Left cardiac atrium (tissue), 4 donors: ENCODE measurements at regions not wholly inside any gene's neighbourhood (a gene's known extent, or its start where the extent isn't known, plus 50 kb on each side); places are given as distances from the start of the nearest gene placed in this dataset.
"Not testable (repeated sequence)": the region's sequence is repeated elsewhere in the genome, so short reads cannot be mapped to it uniquely, and the experiment has no call there.

ENCODE experiments used
- ATAC-seq, 2 donors: fragments of 200-7000 bp; cut with Tn5 transposase; one replicate each; pipeline ENCODE4 v1.9.1; 2020; ENCODE audit warnings: mild to moderate bottlenecking in 2 of 2, moderate library complexity in 2 of 2
- DNase-seq: peaks from one replicate; pipeline ENCODE4 v3.0.0-alpha.2; 2020
- intact Hi-C, 2 donors: fragments of 100-400 bp; cut with DNase I; formaldehyde crosslinking; loops; one replicate each; pipeline versions ENCODE4 v1.14.1 to v1.15.1; 2022 to 2023
- donor health status: DM: no; HTN: yes; CAD: no.
- donor health status: DM: no; HTN: yes; CAD: no; lungs with severe emphysema.
- donor health status: DM: yes; HTN: yes; CAD: no.
- donor health status: Dilated cardiomyopathy.

GRCh38 chr3:38967693-38967989, 84.1 kb downstream of the SCN11A start:
- intact Hi-C loops = no loop called here
- ATAC-seq (no peak), DNase-seq (no peak)

- DNase-seq (no peak), ATAC-seq (no peak)
- intact Hi-C loops = no loop called here
These were observed 84.7 kb downstream of the SCN11A start for GRCh38 chr3:38966811-38967692.

- no peak for ATAC-seq
- intact Hi-C loops = no loop called here
- DNase-seq = no peak
These were observed 87.1 kb downstream of the SCN11A start for GRCh38 chr3:38964646-38965045.

- DNase-seq (no peak), ATAC-seq (no peak)
- intact Hi-C loops = no loop called here
These were observed 87.5 kb downstream of the SCN11A start for GRCh38 chr3:38964204-38964603.

GRCh38 chr3:38960953-38961622, 90.7 kb downstream of the SCN11A start:
- peak; percentile 50 for DNase-seq
- intact Hi-C loops = no loop called here
- ATAC-seq = peak in 1 of 2 donors; percentile 79

- ATAC-seq (no peak), DNase-seq (no peak)
- intact Hi-C loops = no loop called here
These were observed 91.6 kb downstream of the SCN11A start for GRCh38 chr3:38960042-38960622.

- intact Hi-C loops = no loop called here
- DNase-seq (no peak), ATAC-seq (no peak)
These were observed 93.6 kb downstream of the SCN11A start for GRCh38 chr3:38958026-38958720.

GRCh38 chr3:38957296-38957695, 94.4 kb downstream of the SCN11A start:
- no peak for ATAC-seq
- DNase-seq = no peak
- intact Hi-C loops = no loop called here

- intact Hi-C loops = no loop called here
- DNase-seq (no peak), ATAC-seq (no peak)
These were observed 99.0 kb downstream of the SCN11A start for GRCh38 chr3:38952721-38953120.

- intact Hi-C loops, ATAC-seq, DNase-seq: not testable (repeated sequence)
These were observed 100.6 kb downstream of the SCN11A start for GRCh38 chr3:38951167-38951566.

GRCh38 chr3:38950581-38950980, 101.2 kb downstream of the SCN11A start:
- no peak for ATAC-seq
- intact Hi-C loops = no loop called here
- DNase-seq = no peak

GRCh38 chr3:38949994-38950393, 101.8 kb downstream of the SCN11A start:
- DNase-seq (no peak), ATAC-seq (no peak)
- intact Hi-C loops = no loop called here

GRCh38 chr3:38940394-38940793, 111.3 kb downstream of the SCN11A start:
- DNase-seq = no peak
- no peak for ATAC-seq
- intact Hi-C loops = no loop called here

GRCh38 chr3:38925351-38925750, 109.3 kb upstream of the SCN10A start:
- DNase-seq (no peak), ATAC-seq (no peak)
- intact Hi-C loops = no loop called here

GRCh38 chr3:38916706-38917105, 100.7 kb upstream of the SCN10A start:
- ATAC-seq = no peak
- no peak for DNase-seq
- intact Hi-C loops = no loop called here

GRCh38 chr3:38907426-38907825, 91.4 kb upstream of the SCN10A start:
- ATAC-seq = no peak
- no peak for DNase-seq
- intact Hi-C loops = no loop called here

- DNase-seq (no peak), ATAC-seq (no peak)
- intact Hi-C loops = no loop called here
These were observed 74.4 kb upstream of the SCN10A start for GRCh38 chr3:38890426-38890825.

GRCh38 chr3:38878646-38879045, 62.6 kb upstream of the SCN10A start:
- intact Hi-C loops = no loop called here
- ATAC-seq (no peak), DNase-seq (no peak)
